IMR-90 (cell line): ENCODE measurements at regions not wholly inside any gene's neighbourhood (a gene's known extent, or its start where the extent isn't known, plus 50 kb on each side); places are given as distances from the start of the nearest gene placed in this dataset.

ENCODE experiments used
- ATAC-seq: fragments of 200-7000 bp; cut with Tn5 transposase; 2 replicates; pipeline ENCODE4 v1.9.1; 2020; ENCODE audit warnings: low read depth, mild to moderate bottlenecking, moderate library complexity
- BruUV-seq: library from RNA; stranded (reverse); fragments of 400-500 nt; replicated peaks from 2 replicates; lab custom pipeline; 2021; lab: Mats Ljungman, UMichigan
- CTCF ChIA-PET: fragments of 300-600 bp; formaldehyde crosslinking; extraction: SDS; loops from one replicate; lab custom pipeline; 2021; ENCODE audit warnings: antibody characterized with exemption; lab: Yijun Ruan, JAX
- POLR2A ChIA-PET: fragments of 300-600 bp; sonication (Branson Sonifier 250); formaldehyde crosslinking; loops from one replicate; lab custom pipeline; 2022; ENCODE audit warnings: antibody characterized with exemption; ENCODE audit not compliant: unreplicated experiment; lab: Charles Lee
- DNase-seq: peaks from one replicate; pipeline ENCODE4 v3.0.0; 2013
- H2AFZ ChIP-seq: replicated peaks from 2 replicates; pipeline ENCODE3; 2013; ENCODE audit warnings: low read length, mild to moderate bottlenecking; ENCODE audit not compliant: poor library complexity
- H2AK5ac ChIP-seq: 2 replicates; pipeline ENCODE4 v1.6.1; 2013; ENCODE audit warnings: low read depth, low read length, inconsistent platforms
- H2AK9ac ChIP-seq: replicated peaks from 2 replicates; pipeline ENCODE3; 2013; ENCODE audit warnings: mild to moderate bottlenecking, low read depth, low read length, moderate library complexity; ENCODE audit not compliant: poor library complexity
- H2BK120ac ChIP-seq: 2 replicates; pipeline ENCODE4 v1.6.1; 2013; ENCODE audit warnings: low read depth, low read length, inconsistent platforms
- H2BK15ac ChIP-seq: 3 replicates; pipeline ENCODE4 v1.6.1; 2013; ENCODE audit warnings: low read depth, low read length, inconsistent platforms
- H2BK20ac ChIP-seq: 2 replicates; pipeline ENCODE4 v1.6.1; 2013; ENCODE audit warnings: low read depth, mild to moderate bottlenecking, inconsistent platforms, low read length, moderate library complexity
- H2BK5ac ChIP-seq: 2 replicates; pipeline ENCODE4 v1.6.1; 2013; ENCODE audit warnings: mild to moderate bottlenecking, low read depth, low read length, inconsistent platforms; ENCODE audit not compliant: poor library complexity, severe bottlenecking
- H3K14ac ChIP-seq: replicated peaks from 2 replicates; pipeline ENCODE4 v1.6.1; 2013; ENCODE audit warnings: low read depth, low read length, inconsistent platforms
- H3K18ac ChIP-seq: 2 replicates; pipeline ENCODE4 v1.6.1; 2013; ENCODE audit warnings: low read depth, low read length, control low read depth
- H3K23ac ChIP-seq: 2 replicates; pipeline ENCODE4 v1.6.1; 2013; ENCODE audit warnings: low read depth, low read length, inconsistent platforms
- H3K27ac ChIP-seq: 2 replicates; pipeline ENCODE4 v1.5.1; 2013; ENCODE audit warnings: mild to moderate bottlenecking, control low read depth, low read length; ENCODE audit not compliant: insufficient read depth
- H3K27me3 ChIP-seq: 2 replicates; pipeline ENCODE4 v1.6.1; 2013; ENCODE audit warnings: low read length; ENCODE audit not compliant: control insufficient read depth, insufficient read depth
- H3K36me3 ChIP-seq: 2 replicates; pipeline ENCODE4 v1.6.1; 2013; ENCODE audit warnings: low read length, mixed read lengths; ENCODE audit not compliant: control insufficient read depth, insufficient read depth
- H3K4ac ChIP-seq: 2 replicates; pipeline ENCODE4 v1.6.1; 2013; ENCODE audit warnings: low read depth, low read length, inconsistent platforms
- H3K4me1 ChIP-seq: 2 replicates; pipeline ENCODE4 v1.6.1; 2013; ENCODE audit warnings: low read length, mixed read lengths; ENCODE audit not compliant: control insufficient read depth, insufficient read depth
- H3K4me2 ChIP-seq: 2 replicates; pipeline ENCODE4 v1.6.1; 2013; ENCODE audit warnings: low read depth, mild to moderate bottlenecking, control low read depth, low read length, moderate library complexity
- H3K4me3 ChIP-seq: 2 replicates; pipeline ENCODE4 v1.5.1; 2013; ENCODE audit warnings: low read depth, mild to moderate bottlenecking, control low read depth, low read length, moderate library complexity; ENCODE audit not compliant: insufficient read depth
- H3K56ac ChIP-seq: 2 replicates; pipeline ENCODE4 v1.6.1; 2013; ENCODE audit warnings: low read length, inconsistent platforms; ENCODE audit not compliant: insufficient read depth; ENCODE audit errors: extremely low read depth
- H3K79me1 ChIP-seq, 2 experiments: 2 replicates each; pipeline ENCODE4 v1.6.1; 2013; ENCODE audit warnings: low read length in 2 of 2, inconsistent platforms in 1 of 2, low read depth in 1 of 2
- H3K9ac ChIP-seq: 2 replicates; pipeline ENCODE4 v1.6.1; 2013; ENCODE audit warnings: low read depth, low read length, control low read depth
- H3K9me1 ChIP-seq: 2 replicates; pipeline ENCODE4 v1.6.1; 2013; ENCODE audit warnings: low read length, inconsistent platforms; ENCODE audit not compliant: insufficient read depth
- H3K9me3 ChIP-seq: 2 replicates; pipeline ENCODE4 v1.6.1; 2013; ENCODE audit warnings: low read length; ENCODE audit not compliant: control insufficient read depth, insufficient read depth
- H4K20me1 ChIP-seq: 2 replicates; pipeline ENCODE4 v1.6.1; 2013; ENCODE audit warnings: low read length, inconsistent platforms; ENCODE audit not compliant: insufficient read depth
- H4K5ac ChIP-seq: 2 replicates; pipeline ENCODE4 v1.6.1; 2013; ENCODE audit warnings: mild to moderate bottlenecking, low read depth, low read length, control low read depth
- H4K8ac ChIP-seq, 2 experiments: 2 replicates each; pipeline ENCODE4 v1.6.1; 2013; ENCODE audit warnings: low read depth in 2 of 2, low read length in 2 of 2, control low read depth in 1 of 2, inconsistent platforms in 1 of 2
- H4K91ac ChIP-seq: 2 replicates; pipeline ENCODE4 v1.6.1; 2013; ENCODE audit warnings: low read depth, low read length, inconsistent platforms; ENCODE audit not compliant: insufficient read depth
- BHLHE40 ChIP-seq: fragments of 150-350 bp; IDR thresholded peaks from 2 replicates; pipeline ENCODE4 v1.6.1; 2016; ENCODE audit warnings: mild to moderate bottlenecking, low read depth, low read length
- WGBS, 2 experiments: methylation state at CpG; one replicate each; pipeline versions ENCODE4 v1.1.5 to v1.1.7; 2013; ENCODE audit warnings: missing lambda C conversion rate in 2 of 2; ENCODE audit not compliant: insufficient read length in 1 of 2; ENCODE audit errors: extremely low coverage in 2 of 2; 5-methylcytosine and 5-hydroxymethylcytosine counted together
- dilution Hi-C: fragments of 300-500 bp; cut with HindIII; formaldehyde crosslinking; loops from one replicate; pipeline ENCODE4 v1.14.3; 2018; ENCODE audit warnings: low sequenced_read_pairs; ENCODE audit not compliant: unreplicated experiment
- in situ Hi-C: fragments of 300-500 bp; cut with MboI; formaldehyde crosslinking; loops from 3 replicates; pipeline ENCODE4 v1.14.3; 2019; ENCODE audit warnings: low sequenced_read_pairs, inconsistent platforms, mixed read lengths
- intact Hi-C: fragments of 100-400 bp; cut with micrococcal nuclease; formaldehyde crosslinking; loops from 2 replicates; pipeline ENCODE4 v1.10.0; 2022

DNA sequence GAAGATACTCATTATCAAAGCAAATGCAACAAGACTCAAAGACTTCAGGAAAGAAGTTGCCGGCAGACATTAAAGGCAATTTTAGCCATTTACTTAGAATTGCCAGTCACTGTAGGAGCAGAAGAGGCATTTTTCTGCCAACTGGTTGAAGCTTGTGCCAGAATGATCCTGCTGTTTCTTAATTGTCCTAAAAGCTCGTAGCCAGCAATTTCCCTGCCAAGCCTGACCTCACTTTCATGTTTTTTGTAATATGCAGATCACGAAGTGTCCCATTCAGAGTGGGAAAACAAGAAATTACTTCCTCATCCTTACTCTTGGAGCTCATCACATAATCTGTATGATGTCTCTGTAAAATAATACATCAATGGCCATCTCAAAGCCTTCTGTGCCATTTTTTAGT lies 130.9 kb upstream of the ANKRD1 start:
- no peaks in the 10 kb centered on the region for H3K9me1 ChIP-seq
- no peak overlapping the region for H3K9ac ChIP-seq
- no peak overlapping the region for H4K91ac ChIP-seq
- H2BK15ac ChIP-seq = no peak overlapping the region
- H3K18ac ChIP-seq = no peak overlapping the region
- H2BK120ac ChIP-seq = no peak overlapping the region
- H3K4me1 ChIP-seq = no peaks in the 10 kb centered on the region
- intact Hi-C loops (no loop called here), dilution Hi-C loops (no loop called here), in situ Hi-C loops (no loop called here)
- H3K27me3 ChIP-seq = peaks cover 2% of the 10 kb centered on the region
- no peak overlapping the region for H4K8ac ChIP-seq
- H3K27ac ChIP-seq = no peak overlapping the region
- H2BK5ac ChIP-seq = no peak overlapping the region
- no peaks in the 10 kb centered on the region for H3K36me3 ChIP-seq
- no peaks in the 10 kb centered on the region for H3K79me1 ChIP-seq
- no CpG with 5 or more reads among the region's 3 CpGs for WGBS, 2 experiments
- H3K14ac ChIP-seq = no peak overlapping the region
- no peak overlapping the region for H2BK20ac ChIP-seq
- H3K4me3 ChIP-seq = no peak overlapping the region
- H3K4ac ChIP-seq = no peak overlapping the region
- H3K23ac ChIP-seq = no peak overlapping the region
- POLR2A ChIA-PET = no interaction called here
- no peaks in the 10 kb centered on the region for H3K9me3 ChIP-seq
- no peak overlapping the region for H2AK9ac ChIP-seq
- no peak overlapping the region for H2AK5ac ChIP-seq
- CTCF ChIA-PET = interaction anchor here (1.0 kb wide), 1 partner anchor 8 kb away, joined by 4 read pairs; no protein-coding TSS in a partner anchor
- no peak overlapping the region for H2AFZ ChIP-seq
- no peak overlapping the region for H3K56ac ChIP-seq
- H4K20me1 ChIP-seq = no peaks in the 10 kb centered on the region
- no peak for DNase-seq
- no peak overlapping the region for H4K5ac ChIP-seq
- no peak for ATAC-seq
- H3K4me2 ChIP-seq = no peak overlapping the region
- BruUV-seq = no TSS peak
- TF ChIP-seq BHLHE40 = no peak
